Neural progenitor cell (in vitro differentiated cells): ENCODE measurements at regions not wholly inside any gene's neighbourhood (a gene's known extent, or its start where the extent isn't known, plus 50 kb on each side); places are given as distances from the start of the nearest gene placed in this dataset.

Experiments
- CTCF ChIP-seq: fragments of 200-600 bp; sonication (generic); IDR thresholded peaks from 2 replicates; pipeline ENCODE4 v1.5.1; 2017; ENCODE audit warnings: antibody characterized with exemption, mild to moderate bottlenecking
- EZH2 ChIP-seq: fragments of 200-600 bp; sonication (generic); IDR thresholded peaks from 2 replicates; pipeline ENCODE4 v1.6.1; 2017; ENCODE audit warnings: antibody characterized with exemption, mild to moderate bottlenecking, moderate library complexity

GRCh38 chrX:122582280-122582974, 601.7 kb upstream of the GRIA3 start:
- TF ChIP-seq CTCF (no peak), EZH2 (no peak)
